Tibial nerve (tissue), 4 donors: ENCODE measurements at regions not wholly inside any gene's neighbourhood (a gene's known extent, or its start where the extent isn't known, plus 50 kb on each side); places are given as distances from the start of the nearest gene placed in this dataset.

Source experiments
- EP300 ChIP-seq, 2 donors: sonication (generic); formaldehyde crosslinking; IDR thresholded peaks; one replicate each; pipeline ENCODE4 v1.6.1; 2017; ENCODE audit warnings: antibody characterized with exemption in 2 of 2, mild to moderate bottlenecking in 1 of 2
- POLR2A ChIP-seq, 2 donors: fragments of 450-650 bp; IDR thresholded peaks; one replicate each; pipeline ENCODE4 v1.6.1; 2017; ENCODE audit warnings: antibody characterized with exemption in 2 of 2, mild to moderate bottlenecking in 2 of 2, moderate library complexity in 2 of 2
- TF ChIP-seq, protein P1 (sequence below), 5 experiments: fragments of 200-600 bp in 3 of 5; fragments of 450-650 bp in 2 of 5; sonication (generic) in 3 of 5; IDR thresholded peaks; one replicate each; pipeline ENCODE4 v1.5.1; 2016 to 2019; ENCODE audit warnings: antibody characterized with exemption in 5 of 5, mild to moderate bottlenecking in 3 of 5, moderate library complexity in 2 of 5

GRCh38 chr11:15663777-15664218 lies 549.1 kb downstream of the INSC start:
- TF ChIP-seq, protein P1, sequence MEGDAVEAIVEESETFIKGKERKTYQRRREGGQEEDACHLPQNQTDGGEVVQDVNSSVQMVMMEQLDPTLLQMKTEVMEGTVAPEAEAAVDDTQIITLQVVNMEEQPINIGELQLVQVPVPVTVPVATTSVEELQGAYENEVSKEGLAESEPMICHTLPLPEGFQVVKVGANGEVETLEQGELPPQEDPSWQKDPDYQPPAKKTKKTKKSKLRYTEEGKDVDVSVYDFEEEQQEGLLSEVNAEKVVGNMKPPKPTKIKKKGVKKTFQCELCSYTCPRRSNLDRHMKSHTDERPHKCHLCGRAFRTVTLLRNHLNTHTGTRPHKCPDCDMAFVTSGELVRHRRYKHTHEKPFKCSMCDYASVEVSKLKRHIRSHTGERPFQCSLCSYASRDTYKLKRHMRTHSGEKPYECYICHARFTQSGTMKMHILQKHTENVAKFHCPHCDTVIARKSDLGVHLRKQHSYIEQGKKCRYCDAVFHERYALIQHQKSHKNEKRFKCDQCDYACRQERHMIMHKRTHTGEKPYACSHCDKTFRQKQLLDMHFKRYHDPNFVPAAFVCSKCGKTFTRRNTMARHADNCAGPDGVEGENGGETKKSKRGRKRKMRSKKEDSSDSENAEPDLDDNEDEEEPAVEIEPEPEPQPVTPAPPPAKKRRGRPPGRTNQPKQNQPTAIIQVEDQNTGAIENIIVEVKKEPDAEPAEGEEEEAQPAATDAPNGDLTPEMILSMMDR (IDR thresholded peaks at IDR 0.05) = no peak
- TF ChIP-seq POLR2A (IDR thresholded peaks at IDR 0.05) = no peak
- TF ChIP-seq EP300 (IDR thresholded peaks at IDR 0.05) = no peak
